ENCODE measurements at regions not wholly inside any gene's neighbourhood (a gene's known extent, or its start where the extent isn't known, plus 50 kb on each side); places are given as distances from the start of the nearest gene placed in this dataset.

DNA sequence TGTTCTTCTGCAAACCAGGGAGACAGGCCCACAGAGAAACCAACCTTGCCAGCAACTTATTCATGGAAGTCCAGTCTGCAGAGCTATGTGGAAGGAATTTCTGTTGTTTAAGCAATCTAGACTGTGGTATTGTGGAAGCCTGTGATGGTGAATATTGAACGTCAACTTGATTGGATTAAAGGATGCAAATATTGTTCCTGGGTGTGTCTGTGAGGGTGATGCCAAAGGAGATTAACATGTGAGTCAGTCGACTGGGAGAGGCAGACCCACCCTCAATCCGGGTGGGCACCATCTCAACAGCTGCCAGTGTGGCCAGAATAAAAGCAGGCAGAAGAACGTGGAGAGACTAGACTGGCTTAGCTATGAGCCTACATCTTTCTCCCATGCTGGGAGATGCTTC lies 606.0 kb downstream of the EFNB2 start:
- TF ChIP-seq CTCF (conservative IDR thresholded peaks at IDR 0.05; ENCODE audit: low read depth, low read length) = no peak
- no peak for TF ChIP-seq EZH2 (IDR thresholded peaks at IDR 0.05; ENCODE audit: low read length, unreplicated experiment)
- no peak for TF ChIP-seq EZH2phosphoT487 (IDR thresholded peaks at IDR 0.05; ENCODE audit: borderline replicate concordance, low read length)
